HL-60 (cell line): ENCODE measurements at regions not wholly inside any gene's neighbourhood (a gene's known extent, or its start where the extent isn't known, plus 50 kb on each side); places are given as distances from the start of the nearest gene placed in this dataset.

Source experiments
- DNase-seq, 2 experiments: peaks; one replicate each; pipeline ENCODE4 v3.0.0-alpha.2; 2010 to 2020; ENCODE audit warnings: low read depth in 1 of 2, low spot score in 1 of 2
- H3K27ac ChIP-seq: fragments of 250-450 bp; sonication (Bioruptor Pico); replicated peaks from 2 replicates; pipeline ENCODE4 v1.5.1; 2020; ENCODE audit warnings: mild to moderate bottlenecking, moderate library complexity
- H3K27me3 ChIP-seq: fragments of 250-450 bp; sonication (Bioruptor Pico); 2 replicates; pipeline ENCODE4 v1.5.1; 2021; ENCODE audit warnings: mild to moderate bottlenecking, moderate library complexity; ENCODE audit not compliant: insufficient read depth, poor library complexity, severe bottlenecking
- H3K4me3 ChIP-seq: replicated peaks from 2 replicates; pipeline ENCODE4 v1.5.1; 2011; ENCODE audit warnings: mild to moderate bottlenecking, control low read depth, low read length; ENCODE audit not compliant: insufficient read depth
- GABPA ChIP-seq: IDR thresholded peaks from 2 replicates; pipeline ENCODE4 v1.6.1; 2012; ENCODE audit warnings: low read depth
- POLR2AphosphoS5 ChIP-seq: IDR thresholded peaks from 2 replicates; pipeline ENCODE4 v1.6.1; 2012; ENCODE audit warnings: low read depth
- SPI1 ChIP-seq: IDR thresholded peaks from 2 replicates; pipeline ENCODE4 v1.6.1; 2012; ENCODE audit warnings: low read depth, mild to moderate bottlenecking, borderline replicate concordance
- TF ChIP-seq, protein P1 (sequence below): IDR thresholded peaks from 2 replicates; pipeline ENCODE4 v1.6.1; 2012; ENCODE audit warnings: low read depth; ENCODE audit not compliant: insufficient replicate concordance
- TF ChIP-seq, protein P2 (sequence below): IDR thresholded peaks from one replicate; pipeline ENCODE4 v1.5.1; 2011; ENCODE audit warnings: low read length, control low read depth, inconsistent platforms; ENCODE audit not compliant: insufficient read depth

DNA sequence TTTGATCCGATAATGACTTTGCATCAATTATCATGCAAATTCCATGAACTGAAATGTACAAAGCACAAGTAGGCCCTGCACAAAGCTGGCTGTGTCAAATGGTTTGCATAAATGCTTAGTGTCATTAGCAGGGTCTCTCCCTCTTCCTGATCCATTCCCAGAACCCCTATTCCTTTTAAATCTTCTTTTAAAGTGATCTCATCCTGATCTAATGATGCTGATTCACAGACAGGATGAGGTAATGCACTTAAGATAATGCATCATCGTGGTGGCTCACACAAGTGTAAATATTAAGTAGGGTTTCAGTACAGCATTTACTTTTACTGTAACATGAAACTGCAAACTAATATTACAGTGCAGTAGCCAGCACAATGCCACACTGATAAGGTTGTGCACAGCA is 304.8 kb upstream of the SOX11 start:
- DNase-seq, result no peak
- no peak overlapping the region for H3K4me3 ChIP-seq
- TF ChIP-seq, protein P1, sequence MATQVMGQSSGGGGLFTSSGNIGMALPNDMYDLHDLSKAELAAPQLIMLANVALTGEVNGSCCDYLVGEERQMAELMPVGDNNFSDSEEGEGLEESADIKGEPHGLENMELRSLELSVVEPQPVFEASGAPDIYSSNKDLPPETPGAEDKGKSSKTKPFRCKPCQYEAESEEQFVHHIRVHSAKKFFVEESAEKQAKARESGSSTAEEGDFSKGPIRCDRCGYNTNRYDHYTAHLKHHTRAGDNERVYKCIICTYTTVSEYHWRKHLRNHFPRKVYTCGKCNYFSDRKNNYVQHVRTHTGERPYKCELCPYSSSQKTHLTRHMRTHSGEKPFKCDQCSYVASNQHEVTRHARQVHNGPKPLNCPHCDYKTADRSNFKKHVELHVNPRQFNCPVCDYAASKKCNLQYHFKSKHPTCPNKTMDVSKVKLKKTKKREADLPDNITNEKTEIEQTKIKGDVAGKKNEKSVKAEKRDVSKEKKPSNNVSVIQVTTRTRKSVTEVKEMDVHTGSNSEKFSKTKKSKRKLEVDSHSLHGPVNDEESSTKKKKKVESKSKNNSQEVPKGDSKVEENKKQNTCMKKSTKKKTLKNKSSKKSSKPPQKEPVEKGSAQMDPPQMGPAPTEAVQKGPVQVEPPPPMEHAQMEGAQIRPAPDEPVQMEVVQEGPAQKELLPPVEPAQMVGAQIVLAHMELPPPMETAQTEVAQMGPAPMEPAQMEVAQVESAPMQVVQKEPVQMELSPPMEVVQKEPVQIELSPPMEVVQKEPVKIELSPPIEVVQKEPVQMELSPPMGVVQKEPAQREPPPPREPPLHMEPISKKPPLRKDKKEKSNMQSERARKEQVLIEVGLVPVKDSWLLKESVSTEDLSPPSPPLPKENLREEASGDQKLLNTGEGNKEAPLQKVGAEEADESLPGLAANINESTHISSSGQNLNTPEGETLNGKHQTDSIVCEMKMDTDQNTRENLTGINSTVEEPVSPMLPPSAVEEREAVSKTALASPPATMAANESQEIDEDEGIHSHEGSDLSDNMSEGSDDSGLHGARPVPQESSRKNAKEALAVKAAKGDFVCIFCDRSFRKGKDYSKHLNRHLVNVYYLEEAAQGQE, result no peak
- H3K27ac ChIP-seq, result no peak overlapping the region
- no peaks in the 10 kb centered on the region for H3K27me3 ChIP-seq

GRCh38 chr2:5389740-5390139 is 302.4 kb upstream of the SOX11 start:
- no peak overlapping the region for H3K4me3 ChIP-seq
- TF ChIP-seq GABPA (no peak), POLR2AphosphoS5 (no peak), SPI1 (no peak)
- TF ChIP-seq, protein P1, result no peak
- TF ChIP-seq, protein P2, sequence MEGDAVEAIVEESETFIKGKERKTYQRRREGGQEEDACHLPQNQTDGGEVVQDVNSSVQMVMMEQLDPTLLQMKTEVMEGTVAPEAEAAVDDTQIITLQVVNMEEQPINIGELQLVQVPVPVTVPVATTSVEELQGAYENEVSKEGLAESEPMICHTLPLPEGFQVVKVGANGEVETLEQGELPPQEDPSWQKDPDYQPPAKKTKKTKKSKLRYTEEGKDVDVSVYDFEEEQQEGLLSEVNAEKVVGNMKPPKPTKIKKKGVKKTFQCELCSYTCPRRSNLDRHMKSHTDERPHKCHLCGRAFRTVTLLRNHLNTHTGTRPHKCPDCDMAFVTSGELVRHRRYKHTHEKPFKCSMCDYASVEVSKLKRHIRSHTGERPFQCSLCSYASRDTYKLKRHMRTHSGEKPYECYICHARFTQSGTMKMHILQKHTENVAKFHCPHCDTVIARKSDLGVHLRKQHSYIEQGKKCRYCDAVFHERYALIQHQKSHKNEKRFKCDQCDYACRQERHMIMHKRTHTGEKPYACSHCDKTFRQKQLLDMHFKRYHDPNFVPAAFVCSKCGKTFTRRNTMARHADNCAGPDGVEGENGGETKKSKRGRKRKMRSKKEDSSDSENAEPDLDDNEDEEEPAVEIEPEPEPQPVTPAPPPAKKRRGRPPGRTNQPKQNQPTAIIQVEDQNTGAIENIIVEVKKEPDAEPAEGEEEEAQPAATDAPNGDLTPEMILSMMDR, result no peak
- DNase-seq, result no peak
- H3K27ac ChIP-seq, result no peak overlapping the region
- no peaks in the 10 kb centered on the region for H3K27me3 ChIP-seq

DNA sequence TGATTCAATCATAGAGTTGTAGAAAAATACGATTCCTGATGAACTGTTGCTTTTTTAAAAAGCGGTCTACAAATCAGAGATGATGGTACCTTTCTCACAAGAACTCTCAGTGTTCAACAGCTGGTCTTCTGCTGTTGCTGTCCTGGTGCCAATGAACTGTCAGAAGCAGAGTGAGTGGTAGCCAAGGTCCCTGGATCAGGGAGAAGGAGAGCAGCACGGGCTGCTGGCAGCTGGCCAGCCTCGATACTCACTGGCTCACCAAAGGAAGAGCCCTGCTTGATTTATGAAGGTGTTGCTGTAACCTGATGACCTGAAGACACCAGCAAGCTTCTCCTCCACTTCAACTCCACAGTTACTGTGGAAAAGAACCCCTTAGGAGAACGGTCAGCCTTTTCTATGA is 300.8 kb upstream of the SOX11 start:
- TF ChIP-seq SPI1 (no peak), GABPA (no peak)
- DNase-seq, result no peak
- H3K4me3 ChIP-seq, result no peak overlapping the region
- no peaks in the 10 kb centered on the region for H3K27me3 ChIP-seq
- no peak overlapping the region for H3K27ac ChIP-seq

- DNase-seq, result no peak
Measured at GRCh38 chr2:5392658-5393057, 299.5 kb upstream of the SOX11 start.

More at GRCh38 chr2:5392658-5393057, 299.5 kb upstream of the SOX11 start:
- no peak overlapping the region for H3K27ac ChIP-seq
- TF ChIP-seq, protein P1, result no peak
- TF ChIP-seq GABPA, result no peak
- TF ChIP-seq SPI1, result no peak
- TF ChIP-seq POLR2AphosphoS5, result no peak
- TF ChIP-seq, protein P2, result no peak
- H3K4me3 ChIP-seq, result no peak overlapping the region
- H3K27me3 ChIP-seq, result no peaks in the 10 kb centered on the region
